ENCODE measurements at regions not wholly inside any gene's neighbourhood (a gene's known extent, or its start where the extent isn't known, plus 50 kb on each side); places are given as distances from the start of the nearest gene placed in this dataset.

GRCh38 chr6:25202504-25202903 lies 76.7 kb upstream of the CARMIL1 start:
- H3K9me3 ChIP-seq (ENCODE audit: control insufficient read depth in 4 of 4, low read length in 3 of 4): peaks cover 0 to 4% (median 0%) of the 10 kb centered on the region in 4 donors
- no peak overlapping the region for H3K27ac ChIP-seq (ENCODE audit: low read depth in 1 of 2, low read length in 2 of 2)
- no peak overlapping the region for H3K4me3 ChIP-seq (ENCODE audit: low read depth in 1 of 3, low read length in 3 of 3)
- DNase-seq (ENCODE audit: low spot score): no peak
- no peaks in the 10 kb centered on the region for H3K4me1 ChIP-seq (ENCODE audit: control insufficient read depth in 4 of 4, insufficient read depth in 4 of 4, low read length in 3 of 4)
- no peaks in the 10 kb centered on the region for H3K27me3 ChIP-seq (ENCODE audit: control insufficient read depth in 4 of 4, insufficient read depth in 4 of 4, low read length in 3 of 4)
- H3K9ac ChIP-seq (ENCODE audit: low read depth in 1 of 2, low read length in 2 of 2): no peak overlapping the region
- H3K36me3 ChIP-seq (ENCODE audit: control insufficient read depth in 4 of 4, insufficient read depth in 3 of 4, low read depth in 1 of 4, low read length in 3 of 4): no peaks in the 10 kb centered on the region
- no peak for TF ChIP-seq YY1 (IDR thresholded peaks at IDR 0.05)
- no peak for TF ChIP-seq FOXA1 (IDR thresholded peaks at IDR 0.05)
- TF ChIP-seq TAF1 (conservative IDR thresholded peaks at IDR 0.05): no peak
- no peak for TF ChIP-seq GABPA (IDR thresholded peaks at IDR 0.05 in 1 of 2, conservative IDR thresholded peaks at IDR 0.05 in 1 of 2)
- TF ChIP-seq RXRA (IDR thresholded peaks at IDR 0.05): no peak
- no peak for TF ChIP-seq HNF4A (conservative IDR thresholded peaks at IDR 0.05)
- TF ChIP-seq ZBTB33 (IDR thresholded peaks at IDR 0.05): no peak
- no peak for TF ChIP-seq ATF3 (IDR thresholded peaks at IDR 0.05)
- TF ChIP-seq SP1 (IDR thresholded peaks at IDR 0.05): no peak
- TF ChIP-seq REST (IDR thresholded peaks at IDR 0.05): no peak
- no peak for TF ChIP-seq EGR1 (IDR thresholded peaks at IDR 0.05; ENCODE audit: low read depth in 2 of 2)
- TF ChIP-seq FOXA2 (IDR thresholded peaks at IDR 0.05): no peak
- no peak for TF ChIP-seq MAX (IDR thresholded peaks at IDR 0.05)

GRCh38 chr6:25205629-25206028 lies 73.5 kb upstream of the CARMIL1 start:
- Histone ChIP-seq H3K27ac (ENCODE audit: low read depth in 1 of 2, low read length in 2 of 2) (no peak overlapping the region), H3K4me1 (ENCODE audit: control insufficient read depth in 4 of 4, insufficient read depth in 4 of 4, low read length in 3 of 4) (no peaks in the 10 kb centered on the region), H3K9me3 (ENCODE audit: control insufficient read depth in 4 of 4, low read length in 3 of 4) (peaks cover 0 to 4% (median 0%) of the 10 kb centered on the region in 4 donors), H3K36me3 (ENCODE audit: control insufficient read depth in 4 of 4, insufficient read depth in 3 of 4, low read depth in 1 of 4, low read length in 3 of 4) (no peaks in the 10 kb centered on the region), H3K9ac (ENCODE audit: low read depth in 1 of 2, low read length in 2 of 2) (no peak overlapping the region), H3K4me3 (ENCODE audit: low read depth in 1 of 3, low read length in 3 of 3) (no peak overlapping the region), H3K27me3 (ENCODE audit: control insufficient read depth in 4 of 4, insufficient read depth in 4 of 4, low read length in 3 of 4) (no peaks in the 10 kb centered on the region)
- no peak for DNase-seq (ENCODE audit: low spot score)
- TF ChIP-seq YY1 (IDR thresholded peaks at IDR 0.05) (no peak), SP1 (IDR thresholded peaks at IDR 0.05) (no peak), FOXA1 (IDR thresholded peaks at IDR 0.05) (no peak), RXRA (IDR thresholded peaks at IDR 0.05) (no peak), GABPA (IDR thresholded peaks at IDR 0.05 in 1 of 2, conservative IDR thresholded peaks at IDR 0.05 in 1 of 2) (no peak), ATF3 (IDR thresholded peaks at IDR 0.05) (no peak), HNF4A (conservative IDR thresholded peaks at IDR 0.05) (no peak), HNF4G (IDR thresholded peaks at IDR 0.05) (no peak), RAD21 (IDR thresholded peaks at IDR 0.05) (no peak), CTCF (IDR thresholded peaks at IDR 0.05; ENCODE audit: low read depth, low read length, missing input control) (no peak), EGR1 (IDR thresholded peaks at IDR 0.05; ENCODE audit: low read depth in 2 of 2) (no peak), REST (IDR thresholded peaks at IDR 0.05) (no peak), MAX (IDR thresholded peaks at IDR 0.05) (no peak), FOXA2 (IDR thresholded peaks at IDR 0.05) (no peak), NR2F2 (IDR thresholded peaks at IDR 0.05) (no peak), TAF1 (conservative IDR thresholded peaks at IDR 0.05) (no peak), JUND (IDR thresholded peaks at IDR 0.05) (no peak)

Data from liver (tissue), 7 donors.